ENCODE measurements at regions not wholly inside any gene's neighbourhood (a gene's known extent, or its start where the extent isn't known, plus 50 kb on each side); places are given as distances from the start of the nearest gene placed in this dataset.

DNA sequence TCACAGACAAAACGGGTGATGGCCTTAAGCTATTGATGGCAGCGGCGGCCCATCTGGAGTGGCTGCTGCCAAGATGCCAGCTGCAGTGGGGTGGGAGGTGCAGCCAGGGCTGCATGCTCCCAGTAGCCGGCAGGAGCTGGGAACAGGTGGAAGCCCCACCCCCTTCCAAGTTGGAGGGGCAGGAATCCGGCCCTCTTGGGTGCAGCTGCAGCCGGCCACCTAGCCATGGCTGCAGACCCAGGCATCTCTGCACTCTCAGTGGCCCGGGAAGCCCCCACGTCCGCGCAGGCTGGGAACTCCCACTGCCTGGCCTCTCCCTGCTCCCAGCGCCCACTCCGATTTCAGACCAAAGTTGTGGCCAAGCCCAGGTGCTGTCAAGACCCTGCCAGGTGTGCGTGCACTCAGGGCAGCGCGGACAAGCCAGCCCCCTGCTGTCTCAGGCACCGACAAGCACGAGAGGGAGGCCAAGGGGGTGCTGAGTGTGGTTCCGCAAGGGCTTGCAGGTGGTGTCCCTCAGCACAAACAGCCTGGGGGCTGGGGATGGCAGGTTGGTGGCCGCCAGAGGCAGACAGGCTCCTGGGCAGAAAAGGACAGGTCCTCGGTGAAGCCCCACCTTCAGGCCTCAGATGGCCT, 115.1 kb upstream of the TSLP start:
- BruUV-seq (replicated peaks) = no TSS peak
- no peak overlapping the region for H2AFZ ChIP-seq
- no peak for DNase-seq
- H3K9me3 ChIP-seq (ENCODE audit: insufficient read depth, low read depth) = peaks cover 4% of the 10 kb centered on the region; the same call in 1 of the 2 replicates
- H3K9me2 ChIP-seq (ENCODE audit: insufficient read depth) = no peaks in the 10 kb centered on the region
- no peaks in the 10 kb centered on the region for H3K27me3 ChIP-seq (ENCODE audit: insufficient read depth, low read depth)
- no peaks in the 10 kb centered on the region for H3K79me2 ChIP-seq (ENCODE audit: low read depth)
- H3K4me2 ChIP-seq = no peak overlapping the region
- TF ChIP-seq EZH2 (IDR thresholded peaks at IDR 0.05; ENCODE audit: low read depth) (no peak), CTCF (conservative IDR thresholded peaks at IDR 0.05) (no peak)
- no peaks in the 10 kb centered on the region; the same call in 1 of the 2 replicates for H4K20me1 ChIP-seq (ENCODE audit: insufficient read depth)
- H3K4me1 ChIP-seq (replicated peaks; ENCODE audit: insufficient read depth) = peaks cover 23% of the 10 kb centered on the region
- ChIA-PET CTCF (no interaction called here), POLR2A (ENCODE audit: unreplicated experiment) (no interaction called here)
- H3F3A ChIP-seq (ENCODE audit: insufficient read depth, low read depth) = peaks cover 5% of the 10 kb centered on the region; the same call in 1 of the 2 replicates
- intact Hi-C loops (cut with micrococcal nuclease; ENCODE audit: unreplicated experiment) = no loop called here
- no peak overlapping the region for H3K4me3 ChIP-seq
- H3K36me3 ChIP-seq (ENCODE audit: low read depth) = no peaks in the 10 kb centered on the region
- no peak overlapping the region for H3K27ac ChIP-seq

- H3K9me2 ChIP-seq (ENCODE audit: insufficient read depth) = no peaks in the 10 kb centered on the region
- peaks cover 4% of the 10 kb centered on the region; the same call in 1 of the 2 replicates for H3K9me3 ChIP-seq (ENCODE audit: insufficient read depth, low read depth)
- no peak overlapping the region for H3K4me3 ChIP-seq
- H2AFZ ChIP-seq = no peak overlapping the region
- DNase-seq = no peak
- H3K27ac ChIP-seq = no peak overlapping the region
- peaks cover 15% of the 10 kb centered on the region for H3K4me1 ChIP-seq (replicated peaks; ENCODE audit: insufficient read depth)
- H3K27me3 ChIP-seq (ENCODE audit: insufficient read depth, low read depth) = no peaks in the 10 kb centered on the region
- H3K4me2 ChIP-seq = no peak overlapping the region
- no peaks in the 10 kb centered on the region for H3K36me3 ChIP-seq (ENCODE audit: low read depth)
- H3K79me2 ChIP-seq (ENCODE audit: low read depth) = no peaks in the 10 kb centered on the region
- POLR2A ChIA-PET (ENCODE audit: unreplicated experiment) = no interaction called here
- no peaks in the 10 kb centered on the region; the same call in 1 of the 2 replicates for H4K20me1 ChIP-seq (ENCODE audit: insufficient read depth)
- CTCF ChIA-PET = no interaction called here
- intact Hi-C loops (cut with micrococcal nuclease; ENCODE audit: unreplicated experiment) = no loop called here
- H3F3A ChIP-seq (ENCODE audit: insufficient read depth, low read depth) = peaks cover 5% of the 10 kb centered on the region; the same call in 1 of the 2 replicates
- BruUV-seq (replicated peaks) = no TSS peak
- TF ChIP-seq CTCF (conservative IDR thresholded peaks at IDR 0.05) (no peak), EZH2 (IDR thresholded peaks at IDR 0.05; ENCODE audit: low read depth) (no peak)
These were observed 114.3 kb upstream of the TSLP start for GRCh38 chr5:110956913-110957813.

DNA sequence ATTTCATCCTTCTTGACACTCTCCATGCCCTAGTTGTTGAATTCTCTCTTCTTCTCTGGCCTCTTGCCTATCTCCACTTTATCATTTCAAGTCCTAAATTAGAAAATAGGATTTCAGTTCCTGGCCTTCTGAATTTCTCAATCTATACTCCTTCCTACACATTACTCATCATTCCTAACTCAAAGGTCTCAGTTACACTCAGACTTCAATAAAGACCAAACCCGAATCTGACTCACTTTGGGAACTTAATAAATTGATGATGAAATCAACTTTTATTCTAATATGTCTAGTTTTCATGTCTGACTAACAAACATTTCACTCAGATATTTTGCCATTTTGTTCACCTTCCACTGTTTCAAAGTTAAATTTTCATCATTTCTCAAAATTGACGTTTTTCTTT, 113.6 kb upstream of the TSLP start:
- H3K4me2 ChIP-seq = 0 out of 2 replicates have a peak overlapping the region, but pooled peaks have one; percentile 8
- H3K79me2 ChIP-seq (ENCODE audit: low read depth) = no peaks in the 10 kb centered on the region
- H3K9me2 ChIP-seq (ENCODE audit: insufficient read depth) = no peaks in the 10 kb centered on the region
- CTCF ChIA-PET = no interaction called here
- no peaks in the 10 kb centered on the region for H3K36me3 ChIP-seq (ENCODE audit: low read depth)
- TF ChIP-seq CTCF (conservative IDR thresholded peaks at IDR 0.05) (no peak), EZH2 (IDR thresholded peaks at IDR 0.05; ENCODE audit: low read depth) (no peak)
- no peaks in the 10 kb centered on the region for H3K9me3 ChIP-seq (ENCODE audit: insufficient read depth, low read depth)
- DNase-seq = peak in 1 of 2 experiments; percentile 75
- peaks cover 5% of the 10 kb centered on the region; the same call in 1 of the 2 replicates for H3F3A ChIP-seq (ENCODE audit: insufficient read depth, low read depth)
- H4K20me1 ChIP-seq (ENCODE audit: insufficient read depth) = no peaks in the 10 kb centered on the region; the same call in 1 of the 2 replicates
- intact Hi-C loops (cut with micrococcal nuclease; ENCODE audit: unreplicated experiment) = no loop called here
- H3K4me3 ChIP-seq = no peak overlapping the region
- H2AFZ ChIP-seq = no peak overlapping the region
- H3K4me1 ChIP-seq (replicated peaks; ENCODE audit: insufficient read depth) = peaks cover 14% of the 10 kb centered on the region
- H3K27me3 ChIP-seq (ENCODE audit: insufficient read depth, low read depth) = no peaks in the 10 kb centered on the region
- POLR2A ChIA-PET (ENCODE audit: unreplicated experiment) = no interaction called here
- no TSS peak for BruUV-seq (replicated peaks)
- H3K27ac ChIP-seq = peak overlapping the region; percentile 41
